SH-SY5Y (cell line): ENCODE measurements at regions not wholly inside any gene's neighbourhood (a gene's known extent, or its start where the extent isn't known, plus 50 kb on each side); places are given as distances from the start of the nearest gene placed in this dataset.

Experiments
- GATA2 ChIP-seq: IDR thresholded peaks from 2 replicates; pipeline ENCODE4 v1.6.1; 2011; ENCODE audit warnings: mild to moderate bottlenecking, low read depth, low read length
- GATA3 ChIP-seq: IDR thresholded peaks from 2 replicates; pipeline ENCODE4 v1.6.1; 2011; ENCODE audit warnings: low read depth, mild to moderate bottlenecking, low read length, moderate library complexity

DNA sequence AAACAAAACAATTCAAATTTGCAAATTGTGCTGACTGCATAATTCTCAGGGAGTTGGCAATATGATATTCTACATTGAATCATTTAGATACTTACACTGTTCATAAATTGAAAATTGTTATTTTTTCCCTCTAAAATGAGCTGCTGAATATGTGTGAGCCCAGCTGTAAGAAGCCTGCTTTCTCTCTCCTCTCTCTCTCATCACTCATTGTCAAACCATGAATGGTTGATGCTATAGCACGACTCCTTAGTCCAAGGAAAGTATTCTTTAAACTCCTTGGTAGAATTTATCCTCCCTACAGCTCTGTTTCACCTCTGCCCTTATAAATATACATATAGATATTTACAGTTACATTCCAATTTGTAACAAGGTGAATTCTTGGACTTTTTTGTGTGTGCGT is 116.4 kb upstream of the POU3F2 start:
- TF ChIP-seq GATA3 (no peak), GATA2 (no peak)
